SK-N-SH (cell line): ENCODE measurements at regions not wholly inside any gene's neighbourhood (a gene's known extent, or its start where the extent isn't known, plus 50 kb on each side); places are given as distances from the start of the nearest gene placed in this dataset.

Source experiments
- CTCF ChIP-seq: fragments of 200-600 bp; sonication (generic); IDR thresholded peaks from 2 replicates; pipeline ENCODE4 v1.6.1; 2017; ENCODE audit warnings: antibody characterized with exemption, mild to moderate bottlenecking, moderate library complexity
- REST ChIP-seq: IDR thresholded peaks from 2 replicates; pipeline ENCODE4 v1.6.1; 2012; ENCODE audit warnings: mild to moderate bottlenecking, low read depth, low read length, moderate library complexity
- SMC3 ChIP-seq: IDR thresholded peaks from 2 replicates; pipeline ENCODE4 v1.6.1; 2012; ENCODE audit warnings: low read depth, low read length, improper control_type of control experiment

GRCh38 chr21:16910435-16911165, 602.2 kb upstream of the CXADR start:
- TF ChIP-seq CTCF (no peak), SMC3 (no peak), REST (no peak)
